ENCODE measurements at regions not wholly inside any gene's neighbourhood (a gene's known extent, or its start where the extent isn't known, plus 50 kb on each side); places are given as distances from the start of the nearest gene placed in this dataset.

GRCh38 chr1:199102239-199102638 is 463.4 kb downstream of the PTPRC start:
- no peaks in the 10 kb centered on the region for H3K4me1 ChIP-seq (ENCODE audit: control insufficient read depth, insufficient read depth, low read length)
- ChIA-PET POLR2A (no interaction called here), CTCF (no interaction called here)

GRCh38 chr1:199109160-199109559 is 470.3 kb downstream of the PTPRC start:
- ChIA-PET CTCF (no interaction called here), POLR2A (no interaction called here)
- TF ChIP-seq ZNF354C (tag by site-specific recombination; IDR thresholded peaks at IDR 0.05; ENCODE audit: borderline replicate concordance, low read depth): no peak
- TF ChIP-seq SP2 (tag by site-specific recombination; IDR thresholded peaks at IDR 0.05): no peak
- TF ChIP-seq ZNF621 (tag by site-specific recombination; IDR thresholded peaks at IDR 0.05): no peak
- TF ChIP-seq ZNF530 (tag by site-specific recombination; IDR thresholded peaks at IDR 0.05; ENCODE audit: low read depth): no peak
- TF ChIP-seq ZNF16 (tag by site-specific recombination; IDR thresholded peaks at IDR 0.05; ENCODE audit: low read depth): no peak
- no peak for TF ChIP-seq ZNF585B (tag by site-specific recombination; IDR thresholded peaks at IDR 0.05)
- no peak for TF ChIP-seq KLF10 (tag by site-specific recombination; IDR thresholded peaks at IDR 0.05)
- no peak for TF ChIP-seq KLF9 (tag by site-specific recombination; IDR thresholded peaks at IDR 0.05; ENCODE audit: low read depth)
- Histone ChIP-seq H3K36me3 (ENCODE audit: control insufficient read depth in 2 of 2, insufficient read depth in 1 of 2, low read length in 2 of 2) (no peaks in the 10 kb centered on the region), H3K27ac (ENCODE audit: extremely low read depth, low read depth, low read length) (no peak overlapping the region), H3K4me3 (ENCODE audit: low read depth, low read length) (no peak overlapping the region), H3K4me1 (ENCODE audit: control insufficient read depth, insufficient read depth, low read length) (no peaks in the 10 kb centered on the region), H3K9me3 (ENCODE audit: control insufficient read depth, insufficient read depth, low read depth, low read length) (no peaks in the 10 kb centered on the region; the same call in 1 of the 2 replicates)

More at GRCh38 chr1:199102239-199102638, 463.4 kb downstream of the PTPRC start:
- Histone ChIP-seq H3K27ac (ENCODE audit: extremely low read depth, low read depth, low read length) (no peak overlapping the region), H3K9me3 (ENCODE audit: control insufficient read depth, insufficient read depth, low read depth, low read length) (no peaks in the 10 kb centered on the region), H3K4me3 (ENCODE audit: low read depth, low read length) (no peak overlapping the region), H3K36me3 (ENCODE audit: control insufficient read depth in 2 of 2, insufficient read depth in 1 of 2, low read length in 2 of 2) (no peaks in the 10 kb centered on the region)
- TF ChIP-seq ZNF785 (tag by site-specific recombination; IDR thresholded peaks at IDR 0.05) (no peak), ZNF747 (tag by site-specific recombination; IDR thresholded peaks at IDR 0.05) (no peak), ZNF23 (tag by site-specific recombination; IDR thresholded peaks at IDR 0.05; ENCODE audit: borderline replicate concordance) (no peak), ZBTB10 (tag by site-specific recombination; IDR thresholded peaks at IDR 0.05) (no peak), HOXC10 (CRISPR knock-in tag; IDR thresholded peaks at IDR 0.05) (no peak), KLF10 (tag by site-specific recombination; IDR thresholded peaks at IDR 0.05) (no peak), ZFP69B (tag by site-specific recombination; IDR thresholded peaks at IDR 0.05) (no peak), ZNF202 (tag by site-specific recombination; IDR thresholded peaks at IDR 0.05; ENCODE audit: borderline replicate concordance) (no peak), ZBTB8A (tag by site-specific recombination; IDR thresholded peaks at IDR 0.05) (no peak), MYNN (tag by site-specific recombination; IDR thresholded peaks at IDR 0.05; ENCODE audit: borderline replicate concordance) (no peak)

GRCh38 chr1:199112365-199112764 is 473.5 kb downstream of the PTPRC start:
- ChIA-PET POLR2A (interaction anchor here (0.8 kb wide), 1 partner anchor 175 kb away, joined by 3 read pairs; no protein-coding TSS in a partner anchor), CTCF (interaction anchor here (0.5 to 2.1 kb wide), 23 partner anchors 8 to 1220 kb away, joined by 3 to 18 read pairs (median 4); no protein-coding TSS in a partner anchor)
- H3K27ac ChIP-seq (ENCODE audit: extremely low read depth, low read depth, low read length): no peak overlapping the region
- H3K4me1 ChIP-seq (ENCODE audit: control insufficient read depth, insufficient read depth, low read length): no peaks in the 10 kb centered on the region
- no peak overlapping the region for H3K4me3 ChIP-seq (ENCODE audit: low read depth, low read length)
- no peaks in the 10 kb centered on the region; the same call in 1 of the 2 replicates for H3K9me3 ChIP-seq (ENCODE audit: control insufficient read depth, insufficient read depth, low read depth, low read length)
- no peaks in the 10 kb centered on the region for H3K36me3 ChIP-seq (ENCODE audit: control insufficient read depth in 2 of 2, insufficient read depth in 1 of 2, low read length in 2 of 2)
- TF ChIP-seq GFI1B (tag by site-specific recombination; IDR thresholded peaks at IDR 0.05) (no peak), ZNF398 (tag by site-specific recombination; IDR thresholded peaks at IDR 0.05) (no peak), ZNF626 (tag by site-specific recombination; IDR thresholded peaks at IDR 0.05) (no peak)

Data from HEK293 (cell line).